ENCODE measurements at regions not wholly inside any gene's neighbourhood (a gene's known extent, or its start where the extent isn't known, plus 50 kb on each side); places are given as distances from the start of the nearest gene placed in this dataset.
"Not testable (repeated sequence)": the region's sequence is repeated elsewhere in the genome, so short reads cannot be mapped to it uniquely, and the experiment has no call there.

GRCh38 chr5:152177626-152178349 lies 227.3 kb downstream of the NMUR2 start:
- no peaks in the 10 kb centered on the region for H3K36me3 Mint-ChIP-seq (ENCODE audit: low read depth)
- peaks cover 24% of the 10 kb centered on the region for H3K9me3 Mint-ChIP-seq
- no peak overlapping the region for H3K4me3 Mint-ChIP-seq
- H3K27me3 Mint-ChIP-seq (ENCODE audit: low read depth, poor library complexity), result peaks cover 4% of the 10 kb centered on the region
- no peak overlapping the region for H3K27ac Mint-ChIP-seq
- no peak for TF ChIP-seq CTCF (IDR thresholded peaks at IDR 0.05)
- DNase-seq, result no peak
- no peaks in the 10 kb centered on the region for H3K4me1 Mint-ChIP-seq

GRCh38 chr5:152171888-152172287 lies 233.2 kb downstream of the NMUR2 start:
- Mint-ChIP-seq H3K9me3 (no peaks in the 10 kb centered on the region), H3K4me1 (peaks cover 10% of the 10 kb centered on the region), H3K36me3 (ENCODE audit: low read depth) (no peaks in the 10 kb centered on the region), H3K4me3 (no peak overlapping the region), H3K27me3 (ENCODE audit: low read depth, poor library complexity) (peaks cover 13% of the 10 kb centered on the region), H3K27ac (no peak overlapping the region)
- no peak for DNase-seq
- TF ChIP-seq CTCF (IDR thresholded peaks at IDR 0.05), result no peak

GRCh38 chr5:152170350-152170749 lies 234.7 kb downstream of the NMUR2 start:
- H3K27me3 Mint-ChIP-seq (ENCODE audit: low read depth, poor library complexity), result peaks cover 9% of the 10 kb centered on the region
- no peak for TF ChIP-seq CTCF (IDR thresholded peaks at IDR 0.05)
- H3K4me3 Mint-ChIP-seq, result no peak overlapping the region
- no peaks in the 10 kb centered on the region for H3K36me3 Mint-ChIP-seq (ENCODE audit: low read depth)
- peak; percentile 53 for DNase-seq
- H3K4me1 Mint-ChIP-seq, result peaks cover 10% of the 10 kb centered on the region
- H3K9me3 Mint-ChIP-seq, result no peaks in the 10 kb centered on the region
- no peak overlapping the region for H3K27ac Mint-ChIP-seq

GRCh38 chr5:152164860-152165259 lies 240.2 kb upstream of the GLRA1 start:
- H3K27ac Mint-ChIP-seq, result no peak overlapping the region
- no peak for DNase-seq
- no peaks in the 10 kb centered on the region for H3K4me1 Mint-ChIP-seq
- H3K9me3 Mint-ChIP-seq, result no peaks in the 10 kb centered on the region
- peaks cover 20% of the 10 kb centered on the region for H3K27me3 Mint-ChIP-seq (ENCODE audit: low read depth, poor library complexity)
- no peak overlapping the region for H3K4me3 Mint-ChIP-seq
- no peaks in the 10 kb centered on the region for H3K36me3 Mint-ChIP-seq (ENCODE audit: low read depth)
- TF ChIP-seq CTCF (IDR thresholded peaks at IDR 0.05), result no peak

- Mint-ChIP-seq H3K27me3 (ENCODE audit: low read depth, poor library complexity) (peaks cover 11% of the 10 kb centered on the region), H3K9me3 (peaks cover 30% of the 10 kb centered on the region)
- DNase-seq; H3K4me3 Mint-ChIP-seq; H3K4me1 Mint-ChIP-seq; H3K27ac Mint-ChIP-seq; H3K36me3 Mint-ChIP-seq (ENCODE audit: low read depth): not testable (repeated sequence)
Observed at GRCh38 chr5:152159894-152160293, 235.2 kb upstream of the GLRA1 start.

GRCh38 chr5:152154452-152154851 lies 229.8 kb upstream of the GLRA1 start:
- H3K27ac Mint-ChIP-seq; H3K27me3 Mint-ChIP-seq (ENCODE audit: low read depth, poor library complexity); DNase-seq; H3K4me3 Mint-ChIP-seq; H3K4me1 Mint-ChIP-seq; H3K36me3 Mint-ChIP-seq (ENCODE audit: low read depth): not testable (repeated sequence)
- peaks cover 33% of the 10 kb centered on the region for H3K9me3 Mint-ChIP-seq

- no peak overlapping the region for H3K4me3 Mint-ChIP-seq
- no peak for TF ChIP-seq CTCF (IDR thresholded peaks at IDR 0.05)
- H3K36me3 Mint-ChIP-seq (ENCODE audit: low read depth), result no peaks in the 10 kb centered on the region
- peaks cover 17% of the 10 kb centered on the region for H3K9me3 Mint-ChIP-seq
- H3K4me1 Mint-ChIP-seq, result no peaks in the 10 kb centered on the region
- peaks cover 3% of the 10 kb centered on the region for H3K27me3 Mint-ChIP-seq (ENCODE audit: low read depth, poor library complexity)
- no peak overlapping the region for H3K27ac Mint-ChIP-seq
- no peak for DNase-seq
Observed at GRCh38 chr5:152151940-152152339, 227.3 kb upstream of the GLRA1 start.
